Stimulated activated naive CD8-positive, alpha-beta T cell treated with anti-CD3 and anti-CD28 coated beads, Interleukin-15, Interleukin-2, amounts not matched to agents 100 U/mL and 50 U/mL, for 24 hours (primary cell): ENCODE measurements at regions not wholly inside any gene's neighbourhood (a gene's known extent, or its start where the extent isn't known, plus 50 kb on each side); places are given as distances from the start of the nearest gene placed in this dataset.

Source experiments
- ATAC-seq: fragments of 150-1000 bp; cut with Tn5 transposase; one replicate; pipeline ENCODE4 v1.10.0; 2021
- DNase-seq: peaks from one replicate; pipeline ENCODE4 v3.0.0; 2021

DNA sequence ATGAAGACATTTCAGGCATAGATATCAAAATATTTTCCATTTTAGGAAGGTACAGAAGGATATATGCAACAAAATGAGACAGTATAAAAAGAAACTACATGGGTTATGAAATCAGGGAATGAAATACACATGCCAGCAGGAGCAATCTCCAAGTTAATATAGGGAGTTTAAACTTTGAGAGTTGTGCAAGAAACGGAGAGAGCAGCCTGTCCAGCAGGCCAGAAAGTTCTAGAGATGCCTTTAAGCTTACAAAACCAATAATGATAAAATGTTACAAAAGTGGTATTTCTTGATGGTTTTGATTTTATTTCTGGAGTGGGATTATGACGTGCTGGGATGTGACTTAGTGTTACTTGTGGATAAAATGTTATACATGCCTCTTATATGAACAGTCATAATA is 2047.9 kb downstream of the ARAP2 start:
- ATAC-seq (no peak), DNase-seq (no peak)

DNA sequence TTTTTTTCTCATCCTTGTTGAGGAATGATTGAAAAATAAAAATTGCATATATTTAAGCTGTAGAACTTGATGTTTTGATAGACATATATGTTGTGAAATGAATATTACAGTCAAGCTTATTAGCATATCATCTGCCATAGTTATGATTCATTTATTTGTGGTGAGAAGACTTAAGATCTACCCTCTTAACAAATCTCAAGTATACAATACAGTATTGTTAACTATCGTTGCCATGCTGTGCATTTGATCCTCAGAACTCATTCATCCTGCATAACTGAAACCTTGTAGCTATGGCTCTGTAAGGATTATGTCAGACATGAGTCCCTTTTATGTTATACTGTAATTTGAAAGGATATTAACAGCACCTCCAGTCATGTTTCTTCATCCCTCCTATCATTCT is 2045.3 kb downstream of the ARAP2 start:
- ATAC-seq, result no peak
- DNase-seq, result no peak

DNA sequence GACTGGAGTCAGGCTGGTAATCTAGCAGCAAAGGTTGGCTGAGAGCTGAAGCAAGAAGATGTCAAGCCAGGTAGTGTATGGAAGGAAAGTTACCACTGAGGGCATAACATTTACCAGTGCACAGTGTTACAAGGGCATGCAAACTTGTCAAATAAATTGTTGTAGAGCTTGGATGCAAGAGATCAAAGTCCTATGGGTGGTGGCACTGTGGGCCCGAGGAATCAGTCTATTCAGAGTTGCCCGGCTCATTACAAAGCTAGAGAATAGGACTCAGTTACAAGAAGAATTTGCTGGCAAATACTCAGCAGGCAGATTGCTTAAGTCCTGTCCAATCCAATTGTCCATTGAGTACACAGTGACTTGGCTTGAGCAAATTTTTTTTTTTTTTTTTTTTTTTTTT is 2043.8 kb downstream of the ARAP2 start:
- no peak for DNase-seq
- no peak for ATAC-seq

DNA sequence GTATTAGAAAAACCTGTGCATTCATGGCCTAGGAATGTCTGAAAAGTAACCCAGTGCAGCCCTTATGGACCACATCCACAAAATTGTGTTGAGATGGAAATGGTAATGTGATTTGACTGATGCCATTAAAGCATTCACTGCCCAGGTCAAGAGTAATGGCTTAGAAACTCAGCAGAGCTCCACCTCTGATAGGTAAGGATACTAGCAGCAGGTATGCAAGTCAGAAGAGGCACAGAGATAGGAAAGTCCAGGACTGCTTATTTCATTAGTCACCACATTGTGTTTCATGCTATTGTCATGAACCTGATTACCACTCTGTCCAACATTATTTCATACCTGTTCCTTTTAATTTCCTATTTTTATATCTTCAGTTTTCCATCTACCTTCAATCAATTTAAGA is 2042.2 kb downstream of the ARAP2 start:
- ATAC-seq (no peak), DNase-seq (no peak)

DNA sequence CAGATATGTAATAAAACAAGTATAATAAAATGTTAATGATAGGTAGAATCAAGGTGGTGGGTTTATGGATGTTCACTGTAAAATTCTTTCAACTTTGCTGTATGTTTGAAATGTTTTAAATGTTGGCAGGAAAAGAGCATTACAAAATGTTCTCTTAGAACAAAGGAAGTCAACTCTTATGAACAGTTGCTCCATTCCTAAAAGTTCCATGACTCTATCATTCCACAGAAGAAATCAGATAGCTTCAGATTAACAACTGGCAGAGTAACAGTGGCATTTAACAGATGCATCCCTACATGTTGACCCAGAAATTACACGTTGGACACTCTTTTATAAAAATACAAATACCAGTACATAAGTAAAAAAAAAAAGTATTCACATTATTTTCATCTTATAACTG is 2023.7 kb downstream of the ARAP2 start:
- DNase-seq, result no peak
- ATAC-seq, result no peak

DNA sequence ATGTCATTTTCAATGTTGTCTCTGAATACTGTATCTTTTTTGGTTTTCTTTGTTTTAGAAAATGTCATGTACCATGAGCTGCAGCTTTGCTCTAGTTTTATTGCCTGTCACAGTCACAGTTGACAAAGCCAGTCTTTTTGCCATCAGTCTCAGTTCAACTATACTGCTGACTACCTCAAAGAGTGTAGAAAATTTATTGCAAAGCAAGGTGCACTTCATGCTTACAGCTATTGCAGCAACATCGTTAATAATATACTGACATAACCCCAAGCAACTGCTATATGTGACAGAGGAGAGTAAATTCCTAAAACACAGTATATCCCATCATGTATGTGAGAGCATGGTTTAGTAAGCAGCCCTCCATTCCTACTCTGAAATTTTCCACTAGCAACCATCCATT is 2022.3 kb downstream of the ARAP2 start:
- DNase-seq (no peak), ATAC-seq (no peak)

DNA sequence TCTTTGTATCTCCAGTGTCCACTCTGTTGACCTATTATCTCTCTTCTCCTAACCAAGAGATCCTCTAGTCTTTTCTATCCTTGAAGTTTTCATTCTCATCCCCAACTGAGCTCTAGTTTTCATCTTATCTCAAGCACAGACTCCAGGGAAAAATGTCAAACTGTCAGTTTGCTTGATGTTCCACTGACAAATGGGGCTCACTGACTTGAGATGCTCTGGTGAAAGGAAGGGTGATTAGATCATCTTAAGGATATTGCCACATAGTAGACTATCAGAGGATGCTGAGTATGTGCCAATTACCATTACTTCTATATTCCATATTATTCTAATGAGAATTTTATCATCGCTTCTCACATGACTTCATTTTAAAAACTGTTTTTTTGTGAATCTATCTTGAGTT is 2008.2 kb downstream of the ARAP2 start:
- no peak for ATAC-seq
- no peak for DNase-seq

DNA sequence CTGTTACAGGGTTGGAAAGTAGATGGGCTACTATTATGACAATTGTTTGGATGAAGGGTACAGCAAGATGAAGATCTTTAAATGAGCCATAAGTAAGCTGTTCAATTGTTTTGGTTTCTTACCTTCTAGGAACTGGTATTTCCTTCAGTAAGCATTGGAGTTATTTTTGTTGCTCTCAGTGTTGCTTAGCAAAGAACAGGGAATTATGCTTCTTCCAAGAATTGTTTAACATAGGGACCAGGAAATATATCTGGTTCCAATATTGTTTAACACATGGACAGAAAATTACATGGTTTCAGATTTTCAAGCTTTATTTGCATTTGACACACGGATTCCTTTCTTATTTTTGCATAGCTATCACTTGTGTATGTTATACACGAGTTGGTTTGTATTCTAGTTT is 1999.0 kb downstream of the ARAP2 start:
- ATAC-seq (no peak), DNase-seq (no peak)

DNA sequence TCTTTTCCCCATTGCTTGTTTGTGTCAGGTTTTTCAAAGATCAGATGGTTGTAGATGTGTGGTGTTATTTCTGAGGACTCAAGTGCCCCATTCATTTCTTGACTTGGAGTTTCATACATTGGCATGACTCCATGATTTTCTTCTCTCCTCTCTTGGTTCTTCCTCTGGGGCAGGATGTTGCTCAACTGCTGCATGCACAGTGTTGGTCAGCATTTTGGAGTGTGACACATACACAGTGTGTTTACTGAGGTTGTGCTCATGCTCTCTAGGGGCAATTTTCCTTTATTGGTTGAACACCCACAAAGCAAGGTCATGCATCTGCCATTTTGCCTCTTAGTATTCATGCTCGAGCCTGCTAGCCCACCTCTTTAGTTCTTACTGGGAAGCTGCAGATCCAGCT is 1993.8 kb downstream of the ARAP2 start:
- DNase-seq (no peak), ATAC-seq (no peak)

DNA sequence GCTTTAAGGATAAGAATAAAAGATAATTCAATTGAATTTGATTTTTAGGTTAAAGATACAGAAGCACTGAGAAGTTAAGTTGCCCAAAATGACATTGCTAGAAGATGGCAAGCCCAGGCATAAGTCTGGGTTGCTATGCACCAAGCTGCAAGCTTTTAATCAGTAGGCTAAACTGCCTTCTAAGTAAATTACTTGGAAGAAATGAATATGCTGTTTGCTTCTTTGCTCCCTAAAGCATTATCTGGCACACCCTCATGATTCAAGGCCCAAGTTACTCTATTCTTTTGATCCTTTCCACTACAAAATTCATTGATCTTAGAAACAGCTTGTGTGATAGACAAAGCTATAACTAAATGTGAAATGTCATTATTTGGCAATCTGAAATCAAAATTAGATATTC is 1991.1 kb downstream of the ARAP2 start:
- no peak for DNase-seq
- ATAC-seq, result no peak

DNA sequence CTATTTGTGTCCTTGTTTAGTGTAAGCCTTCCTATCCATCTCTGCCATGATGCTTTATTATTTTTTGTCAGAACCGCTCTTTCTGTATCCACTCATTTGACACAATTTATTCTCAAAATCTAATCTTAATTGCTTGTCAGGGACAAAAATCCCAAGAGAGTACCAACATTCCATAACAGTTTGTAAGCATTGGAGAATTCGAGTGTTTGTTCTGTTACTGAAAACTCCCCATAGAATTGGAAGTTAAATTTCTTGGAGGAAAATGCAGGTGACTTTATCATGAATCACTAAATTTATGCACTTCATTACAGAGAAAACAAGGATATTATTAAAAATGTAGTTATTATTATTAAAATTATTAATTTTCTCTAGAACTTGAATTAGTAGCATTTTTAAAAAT is 1986.1 kb downstream of the ARAP2 start:
- ATAC-seq (no peak), DNase-seq (no peak)

DNA sequence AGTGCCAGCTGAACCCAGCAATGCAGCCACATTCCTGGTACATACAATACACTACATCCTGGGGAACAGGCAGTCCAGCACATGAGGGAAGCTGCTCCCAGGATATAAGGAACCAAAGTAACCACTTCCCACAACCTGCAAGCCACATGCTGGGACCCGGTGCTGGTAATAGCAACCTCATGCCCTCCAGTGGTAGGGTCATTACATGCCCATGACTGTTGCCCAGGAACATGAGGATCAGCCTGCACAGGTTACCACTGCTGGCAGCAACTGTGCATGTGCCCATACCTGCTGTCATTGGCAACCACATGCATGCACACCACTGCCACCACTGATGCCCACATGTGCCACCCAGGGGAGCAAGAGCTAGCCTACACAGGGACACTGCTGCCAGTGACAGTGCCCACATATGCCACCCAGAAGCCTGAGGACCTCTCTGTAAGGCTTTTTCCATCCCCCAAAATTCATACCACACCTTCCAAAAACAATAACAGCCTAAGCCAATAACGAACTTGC is 1982.5 kb downstream of the ARAP2 start:
- no peak for DNase-seq
- ATAC-seq, result no peak

DNA sequence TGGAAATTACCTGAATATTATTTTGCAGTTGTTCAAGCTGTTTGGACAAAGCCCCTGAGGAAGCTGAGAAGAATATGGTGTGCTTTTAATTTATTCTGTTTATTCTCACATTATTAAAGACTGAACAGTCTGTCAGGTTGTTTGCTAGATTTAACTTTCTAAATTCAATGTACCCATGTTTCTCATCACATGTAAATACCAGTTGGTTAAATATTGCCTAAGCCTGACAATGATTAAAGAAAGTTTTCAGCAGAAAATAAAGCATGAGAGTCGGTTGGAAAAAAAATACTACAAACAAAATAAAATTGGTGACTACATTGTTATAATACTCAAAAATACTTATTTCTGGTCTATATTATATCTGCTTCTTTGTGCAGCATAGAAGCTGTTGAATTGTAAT is 1974.7 kb downstream of the ARAP2 start:
- DNase-seq (no peak), ATAC-seq (no peak)

DNA sequence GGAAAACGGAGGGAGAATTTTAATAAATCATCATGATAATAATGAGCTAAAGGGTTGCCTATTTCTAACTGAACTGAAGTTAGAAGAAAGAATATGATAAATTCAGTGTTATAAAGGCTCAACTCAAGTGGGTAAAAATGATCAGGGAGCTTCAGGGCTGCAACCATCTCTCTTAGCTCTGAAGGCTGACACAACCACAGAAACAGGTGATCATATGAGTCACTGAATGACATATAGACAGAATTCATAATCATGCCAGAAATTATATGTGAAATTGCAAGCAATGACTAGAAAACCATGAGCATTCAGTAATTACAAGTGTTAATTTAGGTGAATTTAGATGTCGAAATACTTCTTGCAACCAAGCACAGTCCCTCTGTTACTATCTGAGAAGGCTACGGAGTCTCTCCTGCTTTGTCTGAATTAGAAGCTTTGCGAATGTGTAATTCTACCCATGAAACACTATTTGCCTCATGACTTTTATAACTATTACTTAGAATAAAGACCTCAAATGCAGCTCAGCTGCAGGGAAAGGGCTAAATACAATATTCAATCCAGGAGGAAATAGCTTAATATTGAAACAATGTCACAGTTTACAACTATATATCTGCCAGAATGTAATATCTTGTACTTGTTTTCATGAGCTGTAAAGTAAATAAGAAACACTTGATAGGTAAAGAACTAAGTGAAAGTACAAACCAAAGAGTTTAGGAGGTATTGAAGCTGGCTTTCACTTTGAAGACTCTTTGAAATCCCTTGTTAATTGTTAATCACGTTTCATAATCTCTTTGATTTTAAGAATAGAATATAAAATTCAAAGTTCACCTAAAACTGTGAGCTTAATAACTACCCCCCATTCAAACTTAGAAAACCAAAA is 1972.6 kb downstream of the ARAP2 start:
- DNase-seq (no peak), ATAC-seq (no peak)

DNA sequence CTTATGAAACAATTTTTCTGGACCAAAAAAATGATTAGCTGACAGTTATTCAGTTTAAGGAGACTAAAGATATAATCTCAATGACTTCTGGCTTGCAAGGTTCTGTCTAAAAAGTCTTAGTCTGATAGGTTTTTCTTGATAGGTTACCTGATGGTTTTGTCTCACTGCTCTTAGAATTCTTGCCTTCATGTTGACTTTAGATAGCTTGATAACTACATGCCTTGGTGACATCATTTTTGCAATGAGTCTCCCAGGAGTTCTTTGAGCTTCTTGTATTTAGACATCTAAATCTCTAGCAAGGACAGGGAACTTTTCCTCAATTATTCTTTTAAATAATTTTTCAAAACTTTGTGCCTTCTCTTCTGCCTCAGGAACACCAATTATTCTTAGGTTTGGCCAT is 1965.3 kb downstream of the ARAP2 start:
- DNase-seq (no peak), ATAC-seq (no peak)

DNA sequence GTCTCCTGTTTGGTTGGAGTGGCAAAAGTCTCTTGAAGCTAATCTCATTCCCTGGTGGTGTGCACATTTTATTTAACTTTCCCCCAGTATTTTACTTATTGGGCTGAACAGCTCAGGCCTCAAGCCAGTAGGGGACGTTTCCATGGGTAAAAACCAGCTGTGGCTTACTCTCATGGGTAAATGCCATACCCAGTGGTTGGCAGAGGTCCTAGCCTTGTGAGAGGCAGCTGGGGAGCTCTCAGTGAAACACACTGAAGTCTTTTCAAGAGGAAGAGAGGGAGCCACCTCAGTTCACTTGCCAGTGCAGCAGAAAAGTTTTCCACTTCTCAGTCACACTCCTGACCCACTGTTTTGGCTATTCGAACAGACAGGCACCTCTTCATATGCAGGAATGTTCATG is 1964.2 kb downstream of the ARAP2 start:
- DNase-seq (no peak), ATAC-seq (no peak)

DNA sequence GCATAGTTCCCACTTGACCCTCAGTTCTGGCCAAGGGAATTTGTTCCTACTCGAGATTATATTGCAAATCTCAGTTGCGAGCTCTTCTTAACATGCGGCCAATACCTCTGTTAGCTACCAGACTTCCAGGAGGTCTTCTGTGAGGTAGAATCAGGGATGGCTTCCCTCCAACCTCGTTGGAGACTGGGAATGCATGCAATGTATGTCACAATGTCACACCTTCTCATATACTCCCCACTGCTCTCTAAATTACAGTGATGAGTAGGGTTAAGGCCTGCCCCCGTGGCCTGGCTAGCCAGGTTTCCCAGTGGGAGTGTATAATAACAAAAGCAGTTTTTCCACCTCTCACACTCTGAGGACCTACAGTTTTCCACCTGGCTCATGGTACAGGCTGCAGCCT is 1962.5 kb downstream of the ARAP2 start:
- DNase-seq (no peak), ATAC-seq (no peak)

DNA sequence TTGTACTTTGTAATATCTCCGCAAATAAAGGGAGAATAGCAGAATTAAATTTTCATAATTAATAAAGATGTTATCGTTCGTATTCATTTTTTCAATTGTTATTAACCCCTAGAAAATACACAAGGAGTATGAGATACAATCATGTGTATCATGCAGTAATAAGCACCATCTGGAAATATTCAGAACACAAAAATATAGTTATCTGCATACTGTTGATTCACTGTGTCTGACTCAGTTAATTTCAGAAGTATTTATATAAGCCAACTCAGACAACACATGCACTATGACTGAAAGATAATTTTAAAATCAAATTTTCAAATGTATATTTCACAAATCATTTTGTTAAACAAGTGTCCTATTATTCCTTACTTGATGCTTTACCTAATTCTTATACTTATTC is 1954.8 kb downstream of the ARAP2 start:
- no peak for DNase-seq
- ATAC-seq, result no peak

DNA sequence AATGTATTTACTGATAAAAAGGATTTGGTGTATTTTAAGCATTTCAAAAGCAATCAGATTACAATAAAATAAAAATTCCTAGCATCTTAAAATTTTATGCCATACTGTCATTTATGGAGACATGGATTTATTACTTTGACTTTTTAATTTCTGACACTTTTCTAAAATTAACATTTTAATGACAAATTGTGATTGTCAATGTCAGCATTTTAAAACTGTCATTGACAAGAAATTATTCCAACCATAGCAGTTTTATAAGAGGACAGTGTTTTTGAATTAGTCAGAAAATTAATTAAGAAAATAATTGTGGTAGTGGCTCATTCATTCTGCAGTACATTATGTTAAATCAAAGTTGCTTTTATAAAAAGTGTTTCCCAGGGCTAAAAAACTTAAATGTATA is 1954.4 kb downstream of the ARAP2 start:
- DNase-seq (no peak), ATAC-seq (no peak)

DNA sequence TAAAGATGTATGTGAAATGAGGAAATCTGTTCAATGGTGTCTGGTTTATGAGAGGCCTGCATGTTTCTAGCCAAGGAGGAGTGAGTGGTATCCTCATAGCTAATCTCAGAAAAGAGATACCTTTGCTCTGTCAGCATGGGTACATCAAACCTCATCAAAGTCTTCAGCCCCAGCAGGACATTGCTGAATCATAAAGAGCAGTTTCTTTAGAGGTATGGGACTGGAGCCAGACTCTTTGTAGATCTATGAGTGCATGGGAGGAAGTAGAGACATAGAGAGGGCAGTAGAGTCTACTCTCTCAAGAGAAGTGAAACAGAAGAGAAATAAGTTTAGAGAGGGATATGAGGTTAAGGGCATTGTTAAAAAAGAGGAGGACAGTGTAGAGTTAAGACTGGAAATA is 1950.9 kb downstream of the ARAP2 start:
- ATAC-seq (no peak), DNase-seq (no peak)

DNA sequence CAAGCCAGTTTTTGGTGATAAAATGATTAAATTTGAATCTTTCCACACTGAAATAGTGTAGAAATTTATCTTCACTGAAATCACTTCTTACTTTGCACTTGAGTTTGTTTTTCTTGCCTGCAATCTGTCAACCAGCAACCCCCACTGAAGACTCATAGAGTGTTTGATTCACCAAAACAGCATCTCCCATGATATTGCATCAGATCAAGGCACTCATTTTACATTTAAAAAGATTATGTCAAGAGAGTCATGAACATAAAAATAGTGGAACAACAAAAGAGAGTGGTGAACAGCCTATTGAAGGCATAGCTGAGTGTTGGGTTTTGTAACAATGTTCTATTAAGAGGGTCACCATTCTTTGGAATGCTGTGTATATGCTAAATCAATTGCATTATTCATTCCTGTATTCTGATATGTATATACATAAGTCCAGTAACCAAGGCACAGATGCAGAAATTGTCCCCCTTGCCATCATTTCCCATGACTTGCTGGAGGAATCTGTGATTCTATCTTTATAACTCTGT is 1934.9 kb downstream of the ARAP2 start:
- DNase-seq (no peak), ATAC-seq (no peak)

DNA sequence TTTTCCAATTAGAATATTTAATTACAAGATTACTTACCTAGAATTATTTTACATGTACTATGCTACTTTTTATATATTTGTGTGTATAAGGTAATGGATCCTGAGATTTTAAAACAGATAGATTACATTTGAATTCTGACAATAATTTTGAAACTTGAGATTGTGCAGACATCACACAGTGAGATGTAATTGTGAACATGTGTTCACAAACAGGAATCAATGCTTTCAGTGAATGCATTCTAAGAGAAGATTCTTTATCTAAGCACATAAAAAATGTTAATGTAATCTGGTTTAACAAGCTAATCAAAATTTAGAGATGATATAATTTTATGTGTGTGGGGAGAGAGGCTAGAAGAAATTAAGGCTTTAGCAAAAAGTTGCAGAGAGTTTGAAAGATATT is 1925.5 kb downstream of the ARAP2 start:
- ATAC-seq (no peak), DNase-seq (no peak)

DNA sequence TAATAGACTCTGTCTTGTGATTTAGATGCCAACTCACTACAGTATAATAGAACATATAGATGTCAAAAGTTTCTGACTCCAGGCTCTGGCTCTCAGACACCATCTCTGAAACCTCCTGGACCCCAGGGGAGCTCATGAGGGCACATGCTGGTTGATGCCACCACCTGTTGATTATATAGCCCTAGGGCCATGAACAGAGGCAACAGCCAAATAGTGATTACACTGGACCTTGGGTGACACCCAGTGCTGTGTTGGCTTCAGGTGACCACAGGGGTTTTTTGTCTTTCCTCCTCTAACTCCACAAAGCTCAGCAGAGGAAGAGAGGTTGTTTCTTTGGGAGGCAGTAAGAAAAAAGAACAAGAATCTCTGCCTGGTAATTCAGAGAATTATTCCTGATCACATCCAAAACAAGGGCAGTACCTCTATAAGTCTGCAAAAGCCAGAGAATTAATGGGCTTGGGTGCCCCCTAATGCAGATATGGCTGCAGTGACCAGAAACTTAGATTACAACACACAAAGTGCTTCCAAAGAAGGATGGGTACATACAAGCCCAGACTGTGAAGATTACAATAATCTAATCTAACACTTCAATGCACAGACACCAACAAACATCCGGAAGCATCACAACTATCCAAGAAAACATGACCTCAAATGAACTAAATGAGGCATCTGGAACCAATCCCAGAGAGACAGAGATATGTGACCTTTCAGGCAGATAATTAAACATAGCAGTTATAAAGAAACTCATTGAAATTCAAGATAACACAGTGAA is 1920.6 kb downstream of the ARAP2 start:
- no peak for DNase-seq
- ATAC-seq, result no peak
